Ovary (tissue), 3 donors: ENCODE measurements at regions not wholly inside any gene's neighbourhood (a gene's known extent, or its start where the extent isn't known, plus 50 kb on each side); places are given as distances from the start of the nearest gene placed in this dataset.

Source experiments
- CTCF ChIP-seq, 3 donors: fragments of 450-650 bp in 2 of 3; fragments of 200-600 bp in 1 of 3; IDR thresholded peaks; one replicate each; pipeline versions ENCODE4 v1.5.1 to v1.8.0; 2016 to 2022; ENCODE audit warnings: antibody characterized with exemption in 3 of 3, mild to moderate bottlenecking in 1 of 3
- EP300 ChIP-seq: sonication (generic); formaldehyde crosslinking; IDR thresholded peaks from one replicate; pipeline ENCODE4 v1.6.1; 2017; ENCODE audit warnings: antibody characterized with exemption
- POLR2A ChIP-seq: fragments of 450-650 bp; IDR thresholded peaks from one replicate; pipeline ENCODE4 v1.6.1; 2017; ENCODE audit warnings: antibody characterized with exemption, mild to moderate bottlenecking, moderate library complexity
- donor health status: DM: no; HTN: no; CAD: no.

- no peak for TF ChIP-seq CTCF (IDR thresholded peaks at IDR 0.05)
- TF ChIP-seq EP300 = no peak
- no peak for TF ChIP-seq POLR2A
These were observed 99.8 kb upstream of the KCNH7 start for GRCh38 chr2:162938387-162938786.
